Uterus (tissue), 2 donors: ENCODE measurements at regions not wholly inside any gene's neighbourhood (a gene's known extent, or its start where the extent isn't known, plus 50 kb on each side); places are given as distances from the start of the nearest gene placed in this dataset.

Experiments
- POLR2A ChIP-seq, 2 donors: fragments of 450-650 bp; IDR thresholded peaks; one replicate each; pipeline ENCODE4 v1.6.1; 2016; ENCODE audit warnings: antibody characterized with exemption in 2 of 2, mild to moderate bottlenecking in 1 of 2, moderate library complexity in 1 of 2
- TF ChIP-seq, protein P1 (sequence below), 4 experiments: fragments of 200-600 bp in 2 of 4; fragments of 450-650 bp in 2 of 4; sonication (generic) in 2 of 4; IDR thresholded peaks; one replicate each; pipeline ENCODE4 v1.5.1; 2016 to 2019; ENCODE audit warnings: antibody characterized with exemption in 4 of 4, mild to moderate bottlenecking in 2 of 4, moderate library complexity in 1 of 4

DNA sequence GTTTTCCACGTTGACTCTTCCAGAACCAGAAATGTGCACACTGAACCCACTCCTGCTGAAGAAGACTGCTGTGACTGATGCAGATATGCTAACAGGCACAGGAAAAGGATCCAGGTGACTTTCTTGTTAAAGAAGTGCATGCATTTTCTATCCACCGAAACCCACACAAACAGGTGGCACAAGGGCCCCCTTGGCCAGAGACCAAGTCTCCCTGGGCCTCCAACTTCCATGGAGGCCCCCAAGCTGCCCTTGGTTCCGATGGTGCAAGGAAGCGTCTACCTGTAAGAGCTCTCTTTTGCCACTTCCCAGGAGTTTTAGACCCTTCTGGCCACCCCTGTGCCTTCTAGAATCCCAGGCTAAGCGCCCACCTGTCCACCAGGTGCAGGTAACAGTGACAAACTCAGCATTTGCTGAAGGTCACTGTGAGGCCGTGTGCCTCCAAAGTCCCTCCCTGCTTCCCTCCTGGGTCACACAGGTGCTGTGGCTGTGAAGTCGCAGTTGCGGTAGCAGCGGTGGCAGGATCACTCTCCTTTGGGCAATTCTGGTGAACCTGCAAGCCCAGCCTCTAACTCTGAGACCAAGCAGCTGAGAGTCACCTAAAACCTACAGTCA lies 134.8 kb downstream of the PXDC1 start:
- TF ChIP-seq, protein P1, sequence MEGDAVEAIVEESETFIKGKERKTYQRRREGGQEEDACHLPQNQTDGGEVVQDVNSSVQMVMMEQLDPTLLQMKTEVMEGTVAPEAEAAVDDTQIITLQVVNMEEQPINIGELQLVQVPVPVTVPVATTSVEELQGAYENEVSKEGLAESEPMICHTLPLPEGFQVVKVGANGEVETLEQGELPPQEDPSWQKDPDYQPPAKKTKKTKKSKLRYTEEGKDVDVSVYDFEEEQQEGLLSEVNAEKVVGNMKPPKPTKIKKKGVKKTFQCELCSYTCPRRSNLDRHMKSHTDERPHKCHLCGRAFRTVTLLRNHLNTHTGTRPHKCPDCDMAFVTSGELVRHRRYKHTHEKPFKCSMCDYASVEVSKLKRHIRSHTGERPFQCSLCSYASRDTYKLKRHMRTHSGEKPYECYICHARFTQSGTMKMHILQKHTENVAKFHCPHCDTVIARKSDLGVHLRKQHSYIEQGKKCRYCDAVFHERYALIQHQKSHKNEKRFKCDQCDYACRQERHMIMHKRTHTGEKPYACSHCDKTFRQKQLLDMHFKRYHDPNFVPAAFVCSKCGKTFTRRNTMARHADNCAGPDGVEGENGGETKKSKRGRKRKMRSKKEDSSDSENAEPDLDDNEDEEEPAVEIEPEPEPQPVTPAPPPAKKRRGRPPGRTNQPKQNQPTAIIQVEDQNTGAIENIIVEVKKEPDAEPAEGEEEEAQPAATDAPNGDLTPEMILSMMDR (IDR thresholded peaks at IDR 0.05): no peak
- no peak for TF ChIP-seq POLR2A (IDR thresholded peaks at IDR 0.05)
